Tibial nerve (tissue), 4 donors: ENCODE measurements at regions not wholly inside any gene's neighbourhood (a gene's known extent, or its start where the extent isn't known, plus 50 kb on each side); places are given as distances from the start of the nearest gene placed in this dataset. TPM values are rescaled to one million over a fixed set of nuclear protein-coding genes. Genes with fewer than 3 reads are reported as not detected.

ENCODE experiments used
- DNase-seq, 2 donors: peaks; one replicate each; pipeline ENCODE4 v3.0.0-alpha.2; 2019; ENCODE audit warnings: low spot score in 2 of 2
- H3K27ac ChIP-seq, 4 donors: fragments of 200-600 bp; sonication (generic) in 3 of 4; one replicate each; pipeline ENCODE4 v1.5.1; 2017 to 2019; ENCODE audit warnings: mild to moderate bottlenecking in 1 of 4
- H3K27me3 ChIP-seq, 2 donors: fragments of 200-600 bp; sonication (generic) in 1 of 2; one replicate each; pipeline versions ENCODE4 v1.5.1 to v1.6.0; 2017 to 2019
- H3K36me3 ChIP-seq, 3 donors: fragments of 200-600 bp; sonication (generic); one replicate each; pipeline ENCODE4 v1.5.1; 2018 to 2019
- H3K4me1 ChIP-seq, 4 donors: fragments of 200-600 bp; sonication (generic) in 3 of 4; one replicate each; pipeline ENCODE4 v1.5.1; 2017 to 2019
- H3K4me3 ChIP-seq, 4 donors: fragments of 200-600 bp; sonication (generic) in 3 of 4; one replicate each; pipeline ENCODE4 v1.5.1; 2017 to 2019; ENCODE audit warnings: mild to moderate bottlenecking in 1 of 4, moderate library complexity in 1 of 4
- H3K9me3 ChIP-seq, 4 donors: fragments of 200-600 bp; sonication (generic) in 3 of 4; one replicate each; pipeline ENCODE4 v1.5.1; 2017 to 2019
- EP300 ChIP-seq, 2 donors: sonication (generic); formaldehyde crosslinking; IDR thresholded peaks; one replicate each; pipeline ENCODE4 v1.6.1; 2017; ENCODE audit warnings: antibody characterized with exemption in 2 of 2, mild to moderate bottlenecking in 1 of 2
- POLR2A ChIP-seq, 2 donors: fragments of 450-650 bp; IDR thresholded peaks; one replicate each; pipeline ENCODE4 v1.6.1; 2017; ENCODE audit warnings: antibody characterized with exemption in 2 of 2, mild to moderate bottlenecking in 2 of 2, moderate library complexity in 2 of 2
- WGBS, 2 donors: methylation state at CpG; one replicate each; pipeline ENCODE4 v1.1.5; 2018; 5-methylcytosine and 5-hydroxymethylcytosine counted together
- small RNA-seq: library from RNA; depleted of rRNA; stranded (forward); fragments of <200 nt; gene quantifications from one replicate; pipeline ENCODE3, GENCODE V24; 2016
- TF ChIP-seq, protein P1 (sequence below), 5 experiments: fragments of 200-600 bp in 3 of 5; fragments of 450-650 bp in 2 of 5; sonication (generic) in 3 of 5; IDR thresholded peaks; one replicate each; pipeline ENCODE4 v1.5.1; 2016 to 2019; ENCODE audit warnings: antibody characterized with exemption in 5 of 5, mild to moderate bottlenecking in 3 of 5, moderate library complexity in 2 of 5

DNA sequence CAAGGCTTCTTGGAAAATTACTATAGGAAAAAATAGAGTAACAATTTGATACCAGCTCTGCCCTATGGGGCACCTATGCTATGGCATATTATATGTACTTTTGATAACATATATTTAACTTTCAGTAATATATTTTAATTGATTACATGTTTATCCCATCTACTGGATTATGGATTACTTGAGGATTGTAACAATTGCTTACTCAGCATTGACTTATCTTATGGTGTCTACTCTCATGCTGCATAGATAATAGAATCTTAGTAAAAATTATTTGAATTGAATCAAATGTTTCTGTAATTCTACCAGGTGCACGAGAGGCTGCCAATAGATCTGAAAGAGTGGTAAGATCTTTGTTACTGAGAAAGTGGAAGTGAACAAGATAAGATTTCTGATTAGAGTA, 57.8 kb upstream of the CALCR start:
- H3K4me1 ChIP-seq: no peaks in the 10 kb centered on the region
- H3K4me3 ChIP-seq: no peak overlapping the region
- H3K27me3 ChIP-seq: no peaks in the 10 kb centered on the region
- no peaks in the 10 kb centered on the region for H3K36me3 ChIP-seq
- no peak for DNase-seq
- H3K9me3 ChIP-seq: no peaks in the 10 kb centered on the region
- TF ChIP-seq, protein P1, sequence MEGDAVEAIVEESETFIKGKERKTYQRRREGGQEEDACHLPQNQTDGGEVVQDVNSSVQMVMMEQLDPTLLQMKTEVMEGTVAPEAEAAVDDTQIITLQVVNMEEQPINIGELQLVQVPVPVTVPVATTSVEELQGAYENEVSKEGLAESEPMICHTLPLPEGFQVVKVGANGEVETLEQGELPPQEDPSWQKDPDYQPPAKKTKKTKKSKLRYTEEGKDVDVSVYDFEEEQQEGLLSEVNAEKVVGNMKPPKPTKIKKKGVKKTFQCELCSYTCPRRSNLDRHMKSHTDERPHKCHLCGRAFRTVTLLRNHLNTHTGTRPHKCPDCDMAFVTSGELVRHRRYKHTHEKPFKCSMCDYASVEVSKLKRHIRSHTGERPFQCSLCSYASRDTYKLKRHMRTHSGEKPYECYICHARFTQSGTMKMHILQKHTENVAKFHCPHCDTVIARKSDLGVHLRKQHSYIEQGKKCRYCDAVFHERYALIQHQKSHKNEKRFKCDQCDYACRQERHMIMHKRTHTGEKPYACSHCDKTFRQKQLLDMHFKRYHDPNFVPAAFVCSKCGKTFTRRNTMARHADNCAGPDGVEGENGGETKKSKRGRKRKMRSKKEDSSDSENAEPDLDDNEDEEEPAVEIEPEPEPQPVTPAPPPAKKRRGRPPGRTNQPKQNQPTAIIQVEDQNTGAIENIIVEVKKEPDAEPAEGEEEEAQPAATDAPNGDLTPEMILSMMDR (IDR thresholded peaks at IDR 0.05): no peak
- no peak for TF ChIP-seq EP300 (IDR thresholded peaks at IDR 0.05)
- no peak for TF ChIP-seq POLR2A (IDR thresholded peaks at IDR 0.05)
- 92 to 93% methylated on average over 1 of the region's 1 CpG for WGBS, 2 donors
- no peak overlapping the region for H3K27ac ChIP-seq

DNA sequence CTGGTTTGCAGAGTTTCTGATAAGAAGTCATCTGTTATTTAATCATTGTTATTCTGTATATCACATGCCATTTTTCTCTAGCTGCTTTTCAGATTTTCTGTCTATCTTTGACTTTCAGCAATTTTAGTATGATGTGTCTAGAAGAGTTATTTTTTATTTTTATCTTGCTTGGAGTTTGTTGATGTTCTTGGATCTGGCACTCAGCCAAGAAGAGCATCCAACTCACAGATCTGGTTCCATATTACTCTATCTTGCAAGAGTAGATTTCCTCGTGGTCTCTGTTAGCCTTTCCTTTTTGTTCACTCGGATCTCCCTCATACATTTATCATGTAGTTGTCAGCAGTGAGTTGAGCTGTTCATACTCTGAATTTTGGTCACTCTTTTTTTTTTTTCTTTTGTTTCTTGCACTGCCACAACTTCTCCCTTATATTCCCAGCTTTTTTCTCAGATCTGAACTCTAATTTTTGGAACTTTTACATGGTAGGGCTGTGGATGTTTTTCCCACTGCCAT, 54.8 kb upstream of the CALCR start:
- Histone ChIP-seq H3K27me3 (no peaks in the 10 kb centered on the region), H3K4me3 (no peak overlapping the region), H3K36me3 (no peaks in the 10 kb centered on the region), H3K4me1 (no peaks in the 10 kb centered on the region), H3K27ac (no peak overlapping the region), H3K9me3 (no peaks in the 10 kb centered on the region)
- WGBS, 2 donors: 36 to 45% methylated on average over 2 of the region's 2 CpGs
- no peak for TF ChIP-seq EP300 (IDR thresholded peaks at IDR 0.05)
- no peak for TF ChIP-seq POLR2A (IDR thresholded peaks at IDR 0.05)
- TF ChIP-seq, protein P1 (IDR thresholded peaks at IDR 0.05): no peak
- no peak for DNase-seq

DNA sequence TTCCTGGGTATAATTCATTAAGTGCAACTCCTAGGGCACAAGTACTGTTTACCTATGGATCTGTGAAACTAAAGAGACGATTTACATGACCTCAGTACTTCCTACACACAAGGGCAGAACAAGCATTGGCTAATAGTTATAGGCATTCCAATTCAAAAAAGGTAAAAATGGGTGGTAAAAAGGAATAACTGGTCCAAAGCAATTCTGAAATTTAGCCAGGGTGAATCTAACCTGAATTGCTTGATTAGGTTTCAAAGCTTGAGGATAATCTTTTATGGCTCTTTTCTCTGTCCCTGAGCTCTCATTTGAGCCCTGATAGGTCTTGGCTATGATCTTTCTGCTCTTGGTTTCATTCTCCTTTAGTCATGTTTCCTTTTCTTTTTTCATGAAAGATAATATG, 52.3 kb upstream of the CALCR start:
- Histone ChIP-seq H3K27ac (no peak overlapping the region), H3K4me3 (no peak overlapping the region), H3K4me1 (no peaks in the 10 kb centered on the region), H3K27me3 (no peaks in the 10 kb centered on the region), H3K36me3 (no peaks in the 10 kb centered on the region), H3K9me3 (no peaks in the 10 kb centered on the region)
- DNase-seq: no peak
- no peak for TF ChIP-seq POLR2A (IDR thresholded peaks at IDR 0.05)
- TF ChIP-seq, protein P1 (IDR thresholded peaks at IDR 0.05): no peak
- no peak for TF ChIP-seq EP300 (IDR thresholded peaks at IDR 0.05)
- WGBS, 2 donors: 53 to 78% methylated on average over 1 of the region's 1 CpG

Small RNA genes in the stretch of these regions (small RNA-seq; reads per million reads assigned to genes)
- gene AC002075.2 (not detected), gene MIR4652 (not detected)
